ENCODE measurements at regions not wholly inside any gene's neighbourhood (a gene's known extent, or its start where the extent isn't known, plus 50 kb on each side); places are given as distances from the start of the nearest gene placed in this dataset.

- H3K4me3 ChIP-seq, result no peak overlapping the region
- H3K36me3 ChIP-seq, result no peaks in the 10 kb centered on the region
- H3K27ac ChIP-seq, result no peak overlapping the region
- no peak for DNase-seq
- no peaks in the 10 kb centered on the region for H3K4me1 ChIP-seq
- TF ChIP-seq POLR2A (IDR thresholded peaks at IDR 0.05) (no peak), POLR2AphosphoS5 (IDR thresholded peaks at IDR 0.05) (no peak)
- TF ChIP-seq, protein P1, sequence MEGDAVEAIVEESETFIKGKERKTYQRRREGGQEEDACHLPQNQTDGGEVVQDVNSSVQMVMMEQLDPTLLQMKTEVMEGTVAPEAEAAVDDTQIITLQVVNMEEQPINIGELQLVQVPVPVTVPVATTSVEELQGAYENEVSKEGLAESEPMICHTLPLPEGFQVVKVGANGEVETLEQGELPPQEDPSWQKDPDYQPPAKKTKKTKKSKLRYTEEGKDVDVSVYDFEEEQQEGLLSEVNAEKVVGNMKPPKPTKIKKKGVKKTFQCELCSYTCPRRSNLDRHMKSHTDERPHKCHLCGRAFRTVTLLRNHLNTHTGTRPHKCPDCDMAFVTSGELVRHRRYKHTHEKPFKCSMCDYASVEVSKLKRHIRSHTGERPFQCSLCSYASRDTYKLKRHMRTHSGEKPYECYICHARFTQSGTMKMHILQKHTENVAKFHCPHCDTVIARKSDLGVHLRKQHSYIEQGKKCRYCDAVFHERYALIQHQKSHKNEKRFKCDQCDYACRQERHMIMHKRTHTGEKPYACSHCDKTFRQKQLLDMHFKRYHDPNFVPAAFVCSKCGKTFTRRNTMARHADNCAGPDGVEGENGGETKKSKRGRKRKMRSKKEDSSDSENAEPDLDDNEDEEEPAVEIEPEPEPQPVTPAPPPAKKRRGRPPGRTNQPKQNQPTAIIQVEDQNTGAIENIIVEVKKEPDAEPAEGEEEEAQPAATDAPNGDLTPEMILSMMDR (IDR thresholded peaks at IDR 0.05 in 8 of 11, conservative IDR thresholded peaks at IDR 0.05 in 3 of 11), result no peak
- intact Hi-C loops (cut with DNase I; ENCODE audit: low total_unique reads), result no loop called here
- WGBS, 5 donors, result 44 to 57% (median 46%) methylated on average over 7 to 8 of the region's 8 CpGs
- peaks cover 0 to 8% (median 0%) of the 10 kb centered on the region in 8 donors for H3K9me3 ChIP-seq
- peaks cover 0 to 31% (median 0%) of the 10 kb centered on the region in 7 donors for H3K27me3 ChIP-seq (replicated peaks in 1 of 7)
These were observed 96.4 kb downstream of the CDCA7 start for GRCh38 chr2:173451118-173451517.

- H3K9me3 ChIP-seq, result peaks cover 0 to 8% (median 0%) of the 10 kb centered on the region in 8 donors
- H3K27ac ChIP-seq, result no peak overlapping the region
- intact Hi-C loops (cut with DNase I; ENCODE audit: low total_unique reads), result no loop called here
- WGBS, 5 donors, result 92 to 96% (median 94%) methylated on average over 4 of the region's 4 CpGs
- no peak overlapping the region for H3K4me3 ChIP-seq
- H3K27me3 ChIP-seq (replicated peaks in 1 of 7), result peaks cover 0 to 32% (median 0%) of the 10 kb centered on the region in 7 donors
- TF ChIP-seq, protein P1 (IDR thresholded peaks at IDR 0.05 in 8 of 11, conservative IDR thresholded peaks at IDR 0.05 in 3 of 11), result no peak
- TF ChIP-seq POLR2A (IDR thresholded peaks at IDR 0.05), result no peak
- no peak for TF ChIP-seq POLR2AphosphoS5 (IDR thresholded peaks at IDR 0.05)
- H3K4me1 ChIP-seq, result no peaks in the 10 kb centered on the region
- no peaks in the 10 kb centered on the region for H3K36me3 ChIP-seq
- DNase-seq, result no peak
These were observed 97.3 kb downstream of the CDCA7 start for GRCh38 chr2:173451941-173452340.

- Histone ChIP-seq H3K4me1 (no peaks in the 10 kb centered on the region), H3K36me3 (no peaks in the 10 kb centered on the region), H3K9me3 (peaks cover 0 to 8% (median 0%) of the 10 kb centered on the region in 8 donors), H3K27me3 (replicated peaks in 1 of 7) (peaks cover 0 to 36% (median 0%) of the 10 kb centered on the region in 7 donors), H3K27ac (no peak overlapping the region), H3K4me3 (no peak overlapping the region)
- no peak for DNase-seq
- TF ChIP-seq POLR2AphosphoS5 (IDR thresholded peaks at IDR 0.05) (no peak), POLR2A (IDR thresholded peaks at IDR 0.05) (no peak)
- TF ChIP-seq, protein P1 (IDR thresholded peaks at IDR 0.05 in 8 of 11, conservative IDR thresholded peaks at IDR 0.05 in 3 of 11), result no peak
- WGBS, 5 donors, result 87 to 91% (median 87%) methylated on average over 8 of the region's 8 CpGs
- intact Hi-C loops (cut with DNase I; ENCODE audit: low total_unique reads), result no loop called here
These were observed 97.7 kb downstream of the CDCA7 start for GRCh38 chr2:173452416-173452815.

- no peaks in the 10 kb centered on the region for H3K9me3 ChIP-seq
- intact Hi-C loops (cut with DNase I; ENCODE audit: low total_unique reads), result no loop called here
- H3K4me3 ChIP-seq, result no peak overlapping the region
- no peak overlapping the region for H3K27ac ChIP-seq
- 90 to 95% (median 92%) methylated on average over 10 of the region's 10 CpGs for WGBS, 5 donors
- H3K36me3 ChIP-seq, result no peaks in the 10 kb centered on the region
- TF ChIP-seq, protein P1 (IDR thresholded peaks at IDR 0.05 in 8 of 11, conservative IDR thresholded peaks at IDR 0.05 in 3 of 11), result no peak
- H3K4me1 ChIP-seq, result no peaks in the 10 kb centered on the region
- peaks cover 0 to 34% (median 0%) of the 10 kb centered on the region in 7 donors for H3K27me3 ChIP-seq (replicated peaks in 1 of 7)
- DNase-seq, result no peak
These were observed 102.3 kb downstream of the CDCA7 start for GRCh38 chr2:173456960-173457359.
